HL-60 (cell line): ENCODE measurements at regions not wholly inside any gene's neighbourhood (a gene's known extent, or its start where the extent isn't known, plus 50 kb on each side); places are given as distances from the start of the nearest gene placed in this dataset.

Experiments used
- GABPA ChIP-seq: IDR thresholded peaks from 2 replicates; pipeline ENCODE4 v1.6.1; 2012; ENCODE audit warnings: low read depth
- POLR2AphosphoS5 ChIP-seq: IDR thresholded peaks from 2 replicates; pipeline ENCODE4 v1.6.1; 2012; ENCODE audit warnings: low read depth
- SPI1 ChIP-seq: IDR thresholded peaks from 2 replicates; pipeline ENCODE4 v1.6.1; 2012; ENCODE audit warnings: low read depth, mild to moderate bottlenecking, borderline replicate concordance
- TF ChIP-seq, protein P1 (sequence below): IDR thresholded peaks from 2 replicates; pipeline ENCODE4 v1.6.1; 2012; ENCODE audit warnings: low read depth; ENCODE audit not compliant: insufficient replicate concordance
- TF ChIP-seq, protein P2 (sequence below): IDR thresholded peaks from one replicate; pipeline ENCODE4 v1.5.1; 2011; ENCODE audit warnings: low read length, control low read depth, inconsistent platforms; ENCODE audit not compliant: insufficient read depth

DNA sequence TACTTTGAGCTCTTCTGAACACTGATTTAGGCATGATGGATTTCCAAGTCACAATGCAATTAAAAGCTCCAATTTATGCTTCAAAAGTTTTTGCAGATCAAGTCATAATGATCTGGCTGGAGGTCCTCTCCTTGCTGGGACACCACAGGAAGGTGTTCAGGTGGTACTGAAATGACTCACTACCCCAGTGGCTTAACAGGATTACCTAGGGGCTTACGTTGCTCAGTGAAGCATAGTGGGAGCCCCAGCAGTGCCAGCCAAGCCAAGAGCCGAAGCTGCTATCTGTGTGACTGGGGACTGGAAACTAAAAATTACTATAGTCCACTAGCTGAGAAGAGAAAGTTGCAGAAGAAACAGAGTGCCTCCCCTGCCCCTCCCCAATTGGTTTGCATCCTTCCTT is 110.1 kb upstream of the LPP start:
- TF ChIP-seq, protein P1, sequence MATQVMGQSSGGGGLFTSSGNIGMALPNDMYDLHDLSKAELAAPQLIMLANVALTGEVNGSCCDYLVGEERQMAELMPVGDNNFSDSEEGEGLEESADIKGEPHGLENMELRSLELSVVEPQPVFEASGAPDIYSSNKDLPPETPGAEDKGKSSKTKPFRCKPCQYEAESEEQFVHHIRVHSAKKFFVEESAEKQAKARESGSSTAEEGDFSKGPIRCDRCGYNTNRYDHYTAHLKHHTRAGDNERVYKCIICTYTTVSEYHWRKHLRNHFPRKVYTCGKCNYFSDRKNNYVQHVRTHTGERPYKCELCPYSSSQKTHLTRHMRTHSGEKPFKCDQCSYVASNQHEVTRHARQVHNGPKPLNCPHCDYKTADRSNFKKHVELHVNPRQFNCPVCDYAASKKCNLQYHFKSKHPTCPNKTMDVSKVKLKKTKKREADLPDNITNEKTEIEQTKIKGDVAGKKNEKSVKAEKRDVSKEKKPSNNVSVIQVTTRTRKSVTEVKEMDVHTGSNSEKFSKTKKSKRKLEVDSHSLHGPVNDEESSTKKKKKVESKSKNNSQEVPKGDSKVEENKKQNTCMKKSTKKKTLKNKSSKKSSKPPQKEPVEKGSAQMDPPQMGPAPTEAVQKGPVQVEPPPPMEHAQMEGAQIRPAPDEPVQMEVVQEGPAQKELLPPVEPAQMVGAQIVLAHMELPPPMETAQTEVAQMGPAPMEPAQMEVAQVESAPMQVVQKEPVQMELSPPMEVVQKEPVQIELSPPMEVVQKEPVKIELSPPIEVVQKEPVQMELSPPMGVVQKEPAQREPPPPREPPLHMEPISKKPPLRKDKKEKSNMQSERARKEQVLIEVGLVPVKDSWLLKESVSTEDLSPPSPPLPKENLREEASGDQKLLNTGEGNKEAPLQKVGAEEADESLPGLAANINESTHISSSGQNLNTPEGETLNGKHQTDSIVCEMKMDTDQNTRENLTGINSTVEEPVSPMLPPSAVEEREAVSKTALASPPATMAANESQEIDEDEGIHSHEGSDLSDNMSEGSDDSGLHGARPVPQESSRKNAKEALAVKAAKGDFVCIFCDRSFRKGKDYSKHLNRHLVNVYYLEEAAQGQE = no peak
- TF ChIP-seq, protein P2, sequence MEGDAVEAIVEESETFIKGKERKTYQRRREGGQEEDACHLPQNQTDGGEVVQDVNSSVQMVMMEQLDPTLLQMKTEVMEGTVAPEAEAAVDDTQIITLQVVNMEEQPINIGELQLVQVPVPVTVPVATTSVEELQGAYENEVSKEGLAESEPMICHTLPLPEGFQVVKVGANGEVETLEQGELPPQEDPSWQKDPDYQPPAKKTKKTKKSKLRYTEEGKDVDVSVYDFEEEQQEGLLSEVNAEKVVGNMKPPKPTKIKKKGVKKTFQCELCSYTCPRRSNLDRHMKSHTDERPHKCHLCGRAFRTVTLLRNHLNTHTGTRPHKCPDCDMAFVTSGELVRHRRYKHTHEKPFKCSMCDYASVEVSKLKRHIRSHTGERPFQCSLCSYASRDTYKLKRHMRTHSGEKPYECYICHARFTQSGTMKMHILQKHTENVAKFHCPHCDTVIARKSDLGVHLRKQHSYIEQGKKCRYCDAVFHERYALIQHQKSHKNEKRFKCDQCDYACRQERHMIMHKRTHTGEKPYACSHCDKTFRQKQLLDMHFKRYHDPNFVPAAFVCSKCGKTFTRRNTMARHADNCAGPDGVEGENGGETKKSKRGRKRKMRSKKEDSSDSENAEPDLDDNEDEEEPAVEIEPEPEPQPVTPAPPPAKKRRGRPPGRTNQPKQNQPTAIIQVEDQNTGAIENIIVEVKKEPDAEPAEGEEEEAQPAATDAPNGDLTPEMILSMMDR = no peak
- TF ChIP-seq POLR2AphosphoS5 (no peak), GABPA (no peak), SPI1 (no peak)
